HCT116 (cell line): ENCODE measurements at regions not wholly inside any gene's neighbourhood (a gene's known extent, or its start where the extent isn't known, plus 50 kb on each side); places are given as distances from the start of the nearest gene placed in this dataset.

ENCODE experiments used
- ATAC-seq: fragments of 200-7000 bp; cut with Tn5 transposase; 2 replicates; pipeline ENCODE4 v1.9.1; 2020; ENCODE audit warnings: mild to moderate bottlenecking, moderate library complexity
- BruUV-seq: library from RNA; stranded (reverse); fragments of 400-500 nt; replicated peaks from 2 replicates; lab custom pipeline; 2021; lab: Mats Ljungman, UMichigan
- CTCF ChIA-PET: fragments of 300-600 bp; sonication (Branson Sonifier 250); formaldehyde crosslinking; loops from one replicate; lab custom pipeline; 2021; ENCODE audit warnings: antibody characterized with exemption; lab: Charles Lee
- POLR2A ChIA-PET: fragments of 300-600, 350-600 bp; sonication (Branson Sonifier 250); formaldehyde crosslinking; loops from one replicate; lab custom pipeline; 2021; ENCODE audit warnings: antibody characterized with exemption; lab: Charles Lee
- RAD21 ChIA-PET, 2 experiments: fragments of 300-600 bp; sonication (Branson Sonifier 250); formaldehyde crosslinking; loops; one replicate each; lab custom pipeline; 2023; ENCODE audit warnings: low total read pairs in 2 of 2; ENCODE audit not compliant: uncharacterized antibody in 2 of 2, unreplicated experiment in 2 of 2, low non-redundant PET in 1 of 2; lab: Charles Lee
- DNase-seq: peaks from one replicate; pipeline ENCODE4 v3.0.0-alpha.2; 2010; ENCODE audit warnings: low read depth, low spot score
- H2AFZ ChIP-seq: fragments of 200-600 bp; shearing (Covaris generic), sonication (generic); 2 replicates; pipeline ENCODE4 v1.6.1; 2017; ENCODE audit warnings: low read depth, mixed run types, mixed read lengths, antibody characterized with exemption, low read length; ENCODE audit not compliant: poor library complexity, severe bottlenecking
- H3K27ac ChIP-seq: 2 replicates; pipeline ENCODE4 v1.5.1; 2012; ENCODE audit warnings: low read depth, low read length
- H3K27me3 ChIP-seq: fragments of 200-600 bp; sonication (generic); 2 replicates; pipeline ENCODE4 v1.6.1; 2016; ENCODE audit warnings: mixed run types, low read length, mixed read lengths; ENCODE audit not compliant: insufficient read depth
- H3K36me3 ChIP-seq, 2 experiments: fragments of 200-500 bp in 1 of 2; fragments of 200-600 bp in 1 of 2; sonication (Bioruptor generic) in 1 of 2; sonication (generic) in 1 of 2; 2 replicates each; pipeline versions ENCODE4 v1.5.1 to v1.6.1; 2014 to 2016; ENCODE audit warnings: low read length in 2 of 2, inconsistent platforms in 1 of 2, mixed read lengths in 1 of 2, mixed run types in 1 of 2; ENCODE audit not compliant: insufficient read depth in 2 of 2, control insufficient read depth in 1 of 2
- H3K4me1 ChIP-seq, 2 experiments: fragments of 200-600 bp in 1 of 2; sonication (generic) in 1 of 2; 2 replicates each; pipeline versions ENCODE4 v1.5.1 to v1.6.1; 2012 to 2017; ENCODE audit warnings: low read length in 2 of 2, inconsistent platforms in 1 of 2, mild to moderate bottlenecking in 1 of 2, mixed read lengths in 1 of 2, mixed run types in 1 of 2, moderate library complexity in 1 of 2; ENCODE audit not compliant: insufficient read depth in 2 of 2, control insufficient read depth in 1 of 2
- H3K4me2 ChIP-seq: fragments of 200-600 bp; sonication (generic); 2 replicates; pipeline ENCODE4 v1.6.1; 2017; ENCODE audit warnings: mixed run types, low read length, mixed read lengths
- H3K4me3 ChIP-seq, 2 experiments: fragments of 200-600 bp in 1 of 2; sonication (generic) in 1 of 2; replicated peaks in 1 of 2; 2 replicates each; pipeline ENCODE4 v1.5.1; 2011 to 2016; ENCODE audit warnings: low read length in 2 of 2, control low read depth in 1 of 2, low read depth in 1 of 2, mild to moderate bottlenecking in 1 of 2, mixed read lengths in 1 of 2, mixed run types in 1 of 2
- H3K79me2 ChIP-seq: fragments of 200-600 bp; sonication (generic); 2 replicates; pipeline ENCODE4 v1.6.1; 2017; ENCODE audit warnings: mild to moderate bottlenecking, mixed run types, low read length, moderate library complexity, mixed read lengths; ENCODE audit not compliant: insufficient read depth
- H3K9ac ChIP-seq: fragments of 200-600 bp; sonication (generic); 2 replicates; pipeline ENCODE4 v1.6.1; 2016; ENCODE audit warnings: low read length, mixed read lengths
- H3K9me2 ChIP-seq: fragments of 200-600 bp; sonication (generic), shearing (Covaris generic); 2 replicates; pipeline ENCODE4 v1.6.1; 2017; ENCODE audit warnings: mixed run types, mild to moderate bottlenecking, moderate library complexity; ENCODE audit not compliant: insufficient read depth
- H3K9me3 ChIP-seq, 2 experiments: fragments of 200-500 bp in 1 of 2; fragments of 200-600 bp in 1 of 2; sonication (Bioruptor generic) in 1 of 2; sonication (generic) in 1 of 2; 2 replicates each; pipeline ENCODE4 v1.6.1; 2014 to 2017; ENCODE audit warnings: low read length in 2 of 2, mixed read lengths in 2 of 2, inconsistent platforms in 1 of 2, low read depth in 1 of 2, mild to moderate bottlenecking in 1 of 2, mixed run types in 1 of 2, moderate library complexity in 1 of 2; ENCODE audit not compliant: control insufficient read depth in 1 of 2, insufficient read depth in 1 of 2
- H4K20me1 ChIP-seq: fragments of 200-600 bp; sonication (generic), shearing (Covaris generic); 2 replicates; pipeline ENCODE4 v1.6.1; 2017; ENCODE audit warnings: mixed run types, mild to moderate bottlenecking, moderate library complexity; ENCODE audit not compliant: insufficient read depth
- CEBPB ChIP-seq: IDR thresholded peaks from 2 replicates; pipeline ENCODE4 v1.6.1; 2012; ENCODE audit warnings: low read depth
- EGR1 ChIP-seq: IDR thresholded peaks from 2 replicates; pipeline ENCODE4 v1.6.1; 2012; ENCODE audit warnings: low read depth
- ELF1 ChIP-seq: IDR thresholded peaks from 2 replicates; pipeline ENCODE4 v1.6.1; 2012; ENCODE audit warnings: low read depth, borderline replicate concordance
- EZH2 ChIP-seq: fragments of 200-600 bp; sonication (generic); IDR thresholded peaks from 2 replicates; pipeline ENCODE4 v1.6.1; 2017; ENCODE audit warnings: antibody characterized with exemption, mixed run types
- EZH2phosphoT487 ChIP-seq: fragments of 200-600 bp; IDR thresholded peaks from 2 replicates; pipeline ENCODE4 v1.6.1; 2018; ENCODE audit warnings: antibody characterized with exemption, borderline replicate concordance
- FOSL1 ChIP-seq: IDR thresholded peaks from 2 replicates; pipeline ENCODE4 v1.6.1; 2012; ENCODE audit warnings: low read depth
- JUND ChIP-seq: IDR thresholded peaks from 2 replicates; pipeline ENCODE4 v1.6.1; 2012
- MAX ChIP-seq: IDR thresholded peaks from 2 replicates; pipeline ENCODE4 v1.6.1; 2012
- POLR2A ChIP-seq: IDR thresholded peaks from 2 replicates; pipeline ENCODE4 v1.7.0; 2011; ENCODE audit warnings: borderline replicate concordance; ENCODE audit not compliant: insufficient read depth, insufficient read length; ENCODE audit errors: extremely low read depth
- TCF7L2 ChIP-seq: IDR thresholded peaks from 2 replicates; pipeline ENCODE4 v1.7.0; 2011; ENCODE audit warnings: borderline replicate concordance, inconsistent platforms; ENCODE audit not compliant: insufficient read depth, insufficient read length; ENCODE audit errors: extremely low read depth
- YY1 ChIP-seq: IDR thresholded peaks from 2 replicates; pipeline ENCODE4 v1.6.1; 2011; ENCODE audit warnings: low read length, low read depth, moderate library complexity, mild to moderate bottlenecking; ENCODE audit not compliant: insufficient replicate concordance; ENCODE audit errors: extremely low read depth
- ZFX ChIP-seq: fragments of 450-650 bp; IDR thresholded peaks from 2 replicates; pipeline ENCODE4 v1.6.1; 2017
- ZNF274 ChIP-seq: fragments of 200-500 bp; sonication (Bioruptor generic); IDR thresholded peaks from 2 replicates; pipeline ENCODE4 v1.6.1; 2014; ENCODE audit warnings: mild to moderate bottlenecking, low read depth, low read length, inconsistent platforms
- intact Hi-C: fragments of 100-400 bp; cut with micrococcal nuclease; formaldehyde crosslinking; loops from 2 replicates; pipeline ENCODE4 v1.10.0; 2022
- TF ChIP-seq, protein P1 (sequence below): IDR thresholded peaks from 2 replicates; pipeline ENCODE4 v1.6.1; 2012; ENCODE audit warnings: low read depth

DNA sequence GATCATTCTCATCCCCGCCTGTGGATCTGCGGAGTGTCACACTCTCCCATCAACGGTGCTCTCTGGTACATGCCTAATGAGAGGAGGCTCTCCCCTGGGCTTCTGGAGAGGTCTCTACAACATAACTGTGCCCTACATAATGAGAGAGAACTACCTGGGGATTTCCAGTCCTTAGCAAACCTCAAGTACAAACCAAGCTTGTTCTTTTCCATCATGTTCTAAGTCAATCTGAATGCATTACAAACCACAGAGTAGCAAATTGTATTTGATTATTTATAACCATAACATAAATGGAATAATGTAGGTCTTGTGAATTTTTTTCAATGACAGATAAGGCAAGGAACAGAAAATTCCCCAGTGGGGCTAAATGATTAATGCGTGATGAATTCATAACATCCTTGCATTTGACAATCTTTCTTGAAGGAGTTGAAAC is 412.4 kb upstream of the NRP1 start (continued):
- TF ChIP-seq TCF7L2 (no peak), JUND (no peak)

- Histone ChIP-seq H3K79me2 (no peaks in the 10 kb centered on the region), H4K20me1 (no peaks in the 10 kb centered on the region), H3K9me2 (no peaks in the 10 kb centered on the region), H3K4me2 (no peak overlapping the region), H3K27ac (no peak overlapping the region), H3K9me3 (no peaks in the 10 kb centered on the region), H3K4me1 (no peaks in the 10 kb centered on the region), H3K36me3 (no peaks in the 10 kb centered on the region), H3K4me3 (no peak overlapping the region), H3K9ac (no peak overlapping the region), H2AFZ (no peak overlapping the region), H3K27me3 (no peaks in the 10 kb centered on the region)
- ChIA-PET POLR2A (no interaction called here), CTCF (no interaction called here), RAD21 (no interaction called here)
- BruUV-seq = no TSS peak
- TF ChIP-seq EGR1 = no peak
- no peak for TF ChIP-seq YY1
- TF ChIP-seq ELF1 = no peak
- TF ChIP-seq, protein P1, sequence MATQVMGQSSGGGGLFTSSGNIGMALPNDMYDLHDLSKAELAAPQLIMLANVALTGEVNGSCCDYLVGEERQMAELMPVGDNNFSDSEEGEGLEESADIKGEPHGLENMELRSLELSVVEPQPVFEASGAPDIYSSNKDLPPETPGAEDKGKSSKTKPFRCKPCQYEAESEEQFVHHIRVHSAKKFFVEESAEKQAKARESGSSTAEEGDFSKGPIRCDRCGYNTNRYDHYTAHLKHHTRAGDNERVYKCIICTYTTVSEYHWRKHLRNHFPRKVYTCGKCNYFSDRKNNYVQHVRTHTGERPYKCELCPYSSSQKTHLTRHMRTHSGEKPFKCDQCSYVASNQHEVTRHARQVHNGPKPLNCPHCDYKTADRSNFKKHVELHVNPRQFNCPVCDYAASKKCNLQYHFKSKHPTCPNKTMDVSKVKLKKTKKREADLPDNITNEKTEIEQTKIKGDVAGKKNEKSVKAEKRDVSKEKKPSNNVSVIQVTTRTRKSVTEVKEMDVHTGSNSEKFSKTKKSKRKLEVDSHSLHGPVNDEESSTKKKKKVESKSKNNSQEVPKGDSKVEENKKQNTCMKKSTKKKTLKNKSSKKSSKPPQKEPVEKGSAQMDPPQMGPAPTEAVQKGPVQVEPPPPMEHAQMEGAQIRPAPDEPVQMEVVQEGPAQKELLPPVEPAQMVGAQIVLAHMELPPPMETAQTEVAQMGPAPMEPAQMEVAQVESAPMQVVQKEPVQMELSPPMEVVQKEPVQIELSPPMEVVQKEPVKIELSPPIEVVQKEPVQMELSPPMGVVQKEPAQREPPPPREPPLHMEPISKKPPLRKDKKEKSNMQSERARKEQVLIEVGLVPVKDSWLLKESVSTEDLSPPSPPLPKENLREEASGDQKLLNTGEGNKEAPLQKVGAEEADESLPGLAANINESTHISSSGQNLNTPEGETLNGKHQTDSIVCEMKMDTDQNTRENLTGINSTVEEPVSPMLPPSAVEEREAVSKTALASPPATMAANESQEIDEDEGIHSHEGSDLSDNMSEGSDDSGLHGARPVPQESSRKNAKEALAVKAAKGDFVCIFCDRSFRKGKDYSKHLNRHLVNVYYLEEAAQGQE = no peak
- TF ChIP-seq POLR2A = no peak
- no peak for TF ChIP-seq EZH2
- TF ChIP-seq CEBPB = no peak
- no peak for TF ChIP-seq TCF7L2
- no peak for TF ChIP-seq EZH2phosphoT487
- no peak for TF ChIP-seq ZNF274
- TF ChIP-seq ZFX = no peak
- TF ChIP-seq MAX = no peak
- TF ChIP-seq FOSL1 = no peak
- ATAC-seq (no peak), DNase-seq (no peak)
- intact Hi-C loops = no loop called here
Observed at GRCh38 chr10:33746186-33746585, 411.7 kb upstream of the NRP1 start.
